Right lung (tissue), 2 donors: ENCODE measurements at regions not wholly inside any gene's neighbourhood (a gene's known extent, or its start where the extent isn't known, plus 50 kb on each side); places are given as distances from the start of the nearest gene placed in this dataset.

Source experiments
- DNase-seq, 2 donors: peaks; one replicate each; pipeline ENCODE4 v3.0.0-alpha.2; 2013

DNA sequence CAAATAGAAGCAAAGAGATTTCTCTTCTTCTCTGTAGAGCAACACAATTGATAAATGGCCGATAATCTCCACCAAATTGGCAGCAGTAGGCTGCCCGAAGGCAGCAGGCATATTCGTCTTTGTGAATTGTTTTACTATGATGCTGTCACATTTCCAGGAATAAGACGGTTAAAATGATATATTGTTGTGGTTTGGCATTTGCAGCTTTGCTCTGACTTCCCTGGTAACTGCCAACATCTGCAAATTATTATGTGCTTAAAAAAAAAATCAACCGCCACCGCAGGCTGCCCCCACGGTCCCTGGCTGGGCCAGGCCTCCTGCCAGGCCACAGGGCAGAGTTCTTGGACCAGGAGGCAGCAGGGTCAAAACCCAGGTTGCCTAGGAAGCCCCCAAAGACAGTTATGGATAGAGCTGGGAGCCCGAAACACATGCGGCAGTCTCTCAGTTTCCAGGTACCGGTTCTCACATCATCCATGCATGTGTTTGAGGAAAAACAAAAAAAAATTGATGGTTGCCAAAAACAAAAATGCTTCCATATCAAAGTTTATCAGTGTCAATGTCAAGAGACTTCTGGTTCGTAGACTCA is 179.3 kb downstream of the ETS2 start:
- DNase-seq, result no peak

DNA sequence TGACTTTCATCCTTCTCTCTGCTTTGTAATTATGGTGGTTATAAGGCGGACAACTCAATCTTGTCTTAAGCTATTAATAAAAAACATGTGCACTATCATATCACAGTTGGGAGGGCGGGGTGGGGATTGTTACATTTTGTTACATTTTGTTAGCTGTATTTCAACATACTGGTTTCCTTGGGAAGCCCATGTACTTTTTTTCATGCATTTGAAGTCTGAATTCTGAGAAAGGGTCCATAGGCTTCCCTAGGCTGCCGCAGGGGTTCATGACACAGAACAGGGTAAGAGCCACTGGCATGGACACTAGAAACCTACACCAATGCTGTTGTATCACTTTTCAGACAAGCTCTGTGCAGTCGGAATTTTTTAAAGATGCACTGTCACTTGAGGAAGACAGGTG is 178.8 kb downstream of the ETS2 start:
- DNase-seq, result no peak

GRCh38 chr21:38983560-38983959 is 177.8 kb downstream of the ETS2 start:
- DNase-seq, result no peak

GRCh38 chr21:38982804-38983203 is 177.1 kb downstream of the ETS2 start:
- DNase-seq, result no peak

- DNase-seq, result no peak
Measured at GRCh38 chr21:38982096-38982495, 176.4 kb downstream of the ETS2 start.

DNA sequence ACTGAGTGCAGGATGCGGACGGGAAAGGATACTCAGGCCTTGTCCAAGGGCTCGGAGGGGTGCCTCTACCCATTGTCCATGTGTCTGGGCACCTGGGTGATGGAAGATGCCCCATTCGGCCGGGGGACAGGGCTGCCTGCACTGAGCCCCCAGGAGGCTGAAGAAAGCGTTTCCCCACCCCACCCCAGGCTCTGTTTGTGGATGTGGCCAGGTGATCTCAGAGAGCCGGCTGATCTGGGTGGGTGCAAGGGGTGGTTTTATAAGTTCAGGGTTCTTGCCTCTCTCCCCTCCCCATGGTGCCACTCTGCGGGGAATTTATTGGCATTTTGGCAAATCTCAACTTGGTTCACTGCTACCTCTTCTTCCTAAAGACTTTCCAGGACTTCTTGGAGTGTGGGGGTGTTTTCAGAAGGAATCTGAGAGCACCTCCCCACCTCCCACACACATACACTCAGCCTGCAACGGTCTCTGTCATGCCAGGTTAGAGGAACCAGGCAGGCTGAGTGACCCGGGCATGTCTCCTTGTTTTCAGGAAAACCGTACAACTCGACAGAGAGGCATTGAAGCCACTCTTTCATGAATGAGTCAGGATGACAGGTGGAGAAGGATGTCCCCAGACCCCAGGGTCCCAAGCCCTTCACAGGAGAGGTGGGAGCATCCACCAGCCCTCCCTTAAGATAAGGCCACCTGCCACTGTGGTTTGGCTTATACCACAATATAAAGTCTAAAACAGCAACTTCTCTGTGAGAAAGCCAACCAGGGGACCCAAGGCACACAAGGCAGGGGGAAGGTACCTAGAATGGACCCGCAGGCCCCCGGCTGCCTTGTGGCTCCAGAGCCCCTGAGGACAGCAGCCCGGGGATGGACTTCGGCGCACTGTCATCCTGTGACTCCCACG is 174.9 kb downstream of the ETS2 start:
- no peak for DNase-seq

DNA sequence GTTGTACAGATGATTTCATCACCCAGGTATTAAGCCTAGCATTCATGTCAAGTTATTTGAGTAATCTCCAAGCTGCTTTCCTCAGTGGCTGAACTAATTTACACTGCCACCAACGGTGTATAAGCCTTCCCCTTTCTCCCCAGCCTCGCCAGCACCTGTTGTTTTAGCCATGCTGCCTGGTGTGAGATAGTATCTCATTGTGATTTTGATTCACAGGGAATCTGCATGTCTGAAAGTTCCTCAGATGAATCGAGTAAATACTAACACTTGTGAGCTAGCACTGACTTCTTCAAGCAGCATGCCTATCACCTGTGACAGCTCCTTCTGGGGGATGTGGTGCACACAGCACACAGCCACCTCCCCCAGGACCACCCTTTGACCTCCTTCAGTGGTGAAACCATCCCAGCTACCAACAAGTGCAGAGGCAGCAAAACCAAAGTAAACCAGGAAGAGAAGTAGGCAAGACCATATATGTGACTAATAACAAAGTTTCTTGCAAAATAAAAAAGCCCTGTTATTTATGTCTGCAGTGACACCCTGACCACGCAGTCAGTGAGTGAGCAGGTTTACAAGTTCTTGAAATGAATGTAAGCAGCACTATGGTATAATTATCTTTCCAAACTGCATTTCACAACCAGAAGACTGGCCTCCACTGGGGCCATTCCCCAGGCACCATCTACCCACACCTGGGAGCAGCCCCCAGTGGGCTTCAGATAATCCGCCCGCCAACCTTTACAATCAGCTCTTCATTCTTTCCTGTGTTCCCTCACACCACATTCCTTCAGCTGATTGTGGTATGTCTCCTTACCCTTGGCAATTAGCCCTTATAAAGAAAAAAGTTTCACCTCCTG is 173.8 kb downstream of the ETS2 start:
- DNase-seq, result no peak

DNA sequence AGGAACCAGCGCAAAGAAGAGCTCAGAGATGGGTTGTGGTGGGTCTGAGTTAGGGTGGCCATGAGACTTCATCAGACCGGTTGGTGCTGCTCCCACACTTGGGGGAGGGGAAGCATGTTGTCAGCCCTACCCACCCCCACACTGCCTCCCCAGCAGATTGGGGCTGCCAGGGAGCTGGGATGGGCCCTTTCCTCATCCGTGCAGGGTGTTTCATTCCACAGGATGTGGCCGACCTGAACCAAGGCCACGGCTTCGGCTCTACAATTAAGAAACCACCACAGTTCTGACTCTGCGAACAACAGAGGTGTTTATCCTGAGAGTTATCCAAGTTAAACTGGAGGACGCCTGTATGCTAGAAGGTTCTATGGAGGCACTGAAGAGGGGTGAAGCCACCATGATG is 171.2 kb downstream of the ETS2 start:
- no peak for DNase-seq

GRCh38 chr21:38973552-38973951 is 167.8 kb downstream of the ETS2 start:
- no peak for DNase-seq

DNA sequence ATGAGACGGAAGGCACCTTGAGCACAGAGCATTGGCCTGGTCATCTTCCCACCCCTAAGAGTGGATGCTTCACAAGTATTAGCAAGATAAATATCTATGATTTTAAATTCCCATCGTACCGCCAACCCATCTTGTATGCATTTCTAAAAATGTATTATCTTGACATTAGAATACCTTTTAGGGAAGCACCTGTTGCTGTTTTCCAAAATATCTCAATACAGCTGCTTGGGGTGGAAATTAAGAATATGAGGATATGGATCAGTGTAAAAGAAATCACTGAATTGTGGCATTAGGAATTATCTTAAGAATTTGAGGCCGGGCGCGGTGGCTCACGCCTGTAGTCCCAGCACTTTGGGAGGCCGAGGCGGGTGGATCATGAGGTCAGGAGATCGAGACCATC is 166.3 kb downstream of the ETS2 start:
- no peak for DNase-seq

GRCh38 chr21:38970765-38971164 is 165.0 kb downstream of the ETS2 start:
- no peak for DNase-seq

DNA sequence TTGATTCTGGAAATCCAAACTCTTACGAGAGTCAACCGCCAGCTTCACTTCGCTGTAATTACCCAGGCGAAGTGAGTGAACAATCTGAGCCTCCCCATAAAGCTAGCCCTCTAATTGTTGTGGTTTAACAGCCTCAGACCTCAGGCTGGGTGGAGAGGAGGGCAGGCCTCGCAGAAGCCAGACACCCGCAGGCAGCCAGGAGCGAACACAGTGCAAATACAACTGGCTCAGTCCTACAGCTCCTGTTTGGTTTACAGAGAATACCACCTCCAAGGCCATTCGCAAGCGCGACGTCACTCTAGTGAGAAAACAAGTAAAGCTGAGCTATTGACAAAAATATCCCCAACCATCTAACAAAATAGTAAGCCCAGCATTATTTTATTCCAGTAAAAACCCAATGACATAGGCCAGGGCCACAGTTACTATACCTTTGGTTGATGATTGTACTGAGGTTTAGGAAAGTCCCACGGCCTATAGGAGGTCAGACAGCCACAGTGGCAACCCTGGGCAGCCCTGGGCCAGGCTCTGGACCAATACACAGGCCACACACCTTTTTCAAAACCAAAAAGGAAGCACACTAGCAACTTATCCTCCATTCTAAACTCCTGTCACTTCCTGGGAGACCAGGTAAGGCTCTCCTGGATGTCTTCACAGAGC is 163.3 kb downstream of the ETS2 start:
- no peak for DNase-seq

GRCh38 chr21:38965910-38966504 is 160.3 kb downstream of the ETS2 start:
- DNase-seq, result peak; percentile 56 to 65

DNA sequence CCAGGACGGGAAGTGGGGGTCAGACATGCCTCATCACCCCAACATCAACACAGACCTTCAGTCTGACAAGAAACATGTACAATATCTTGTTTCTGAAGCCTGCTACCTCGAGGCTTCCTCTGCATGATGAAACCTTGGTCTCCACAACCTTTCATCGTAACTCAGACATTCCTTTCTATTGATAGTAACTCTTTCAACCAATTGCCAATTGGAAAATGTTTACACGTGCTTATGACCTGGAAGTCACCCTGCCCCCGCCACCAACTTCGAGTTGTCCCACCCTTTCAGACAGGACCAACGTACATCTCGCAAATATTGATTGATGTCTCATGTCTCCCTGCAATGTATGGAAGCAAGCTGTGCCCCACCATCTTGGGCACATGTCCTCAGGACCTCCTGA is 159.5 kb downstream of the ETS2 start:
- no peak for DNase-seq

DNA sequence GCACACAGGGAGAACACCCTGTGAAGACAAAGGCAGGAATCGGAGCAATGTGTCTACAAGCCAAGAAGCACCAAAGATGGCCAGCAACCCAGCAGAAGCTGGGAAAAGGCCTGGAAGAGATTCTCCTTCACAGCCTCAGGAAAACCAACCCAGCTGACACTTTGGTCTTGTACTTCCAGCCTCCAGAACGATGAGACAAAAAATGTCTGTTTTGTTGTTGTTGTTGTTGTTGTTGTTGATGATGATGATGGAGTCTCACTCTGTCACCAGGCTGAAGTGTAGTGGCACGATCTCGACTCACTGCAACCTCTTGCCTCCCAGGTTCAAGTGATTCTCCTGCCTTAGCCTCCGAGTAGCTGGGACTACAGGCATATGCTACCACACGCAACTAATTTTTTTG is 157.3 kb downstream of the ETS2 start:
- DNase-seq, result no peak

GRCh38 chr21:38960251-38960650 is 154.5 kb downstream of the ETS2 start:
- no peak for DNase-seq

GRCh38 chr21:38959692-38960061 is 153.9 kb downstream of the ETS2 start:
- DNase-seq, result no peak

DNA sequence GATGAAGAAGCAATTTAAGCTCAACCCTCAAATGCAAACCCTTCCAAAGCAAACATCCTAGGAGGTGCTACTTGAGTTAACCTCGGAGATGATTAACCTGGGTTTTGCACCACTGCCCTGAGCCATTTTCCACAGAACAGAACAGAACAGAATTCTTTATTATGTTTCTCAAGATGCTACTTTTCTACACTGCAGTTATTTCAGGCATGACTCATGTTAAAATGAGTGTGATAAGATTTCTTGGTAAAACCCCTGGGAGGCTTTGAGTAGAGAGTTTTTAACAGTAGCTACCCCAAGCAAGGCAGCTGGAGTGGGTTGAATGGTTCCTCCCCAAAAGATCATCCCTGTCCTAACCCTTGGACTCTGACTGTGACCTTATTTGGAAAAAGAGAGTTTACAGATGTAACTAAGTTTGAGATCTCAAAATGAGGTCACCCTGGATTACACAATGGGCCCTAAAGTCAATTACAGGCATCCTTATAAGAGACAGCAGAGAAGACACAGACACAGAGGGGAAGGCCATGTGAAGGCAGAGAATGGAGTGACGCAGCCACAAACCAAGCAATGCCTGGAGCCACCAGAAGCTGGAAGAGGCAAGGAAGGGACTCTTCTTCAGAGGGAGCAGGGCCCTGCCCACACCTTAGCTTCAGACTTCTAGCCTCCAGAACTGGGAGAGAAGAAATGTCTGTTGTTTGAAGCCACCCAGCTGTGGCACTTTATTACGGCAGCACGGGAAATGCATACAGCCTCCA is 153.4 kb downstream of the ETS2 start:
- peak; percentile 46 to 47 for DNase-seq

GRCh38 chr21:38958323-38958705 is 152.6 kb downstream of the ETS2 start:
- no peak for DNase-seq

- DNase-seq, result no peak
Measured at GRCh38 chr21:38957575-38958322, 152.0 kb downstream of the ETS2 start.
